GM18861 (cell line): ENCODE measurements at regions not wholly inside any gene's neighbourhood (a gene's known extent, or its start where the extent isn't known, plus 50 kb on each side); places are given as distances from the start of the nearest gene placed in this dataset.

Experiments used
- ATAC-seq: cut with Tn5 transposase; IDR thresholded peaks from one replicate; pipeline ENCODE4 v1.9.1; 2021; ENCODE audit not compliant: unreplicated experiment

DNA sequence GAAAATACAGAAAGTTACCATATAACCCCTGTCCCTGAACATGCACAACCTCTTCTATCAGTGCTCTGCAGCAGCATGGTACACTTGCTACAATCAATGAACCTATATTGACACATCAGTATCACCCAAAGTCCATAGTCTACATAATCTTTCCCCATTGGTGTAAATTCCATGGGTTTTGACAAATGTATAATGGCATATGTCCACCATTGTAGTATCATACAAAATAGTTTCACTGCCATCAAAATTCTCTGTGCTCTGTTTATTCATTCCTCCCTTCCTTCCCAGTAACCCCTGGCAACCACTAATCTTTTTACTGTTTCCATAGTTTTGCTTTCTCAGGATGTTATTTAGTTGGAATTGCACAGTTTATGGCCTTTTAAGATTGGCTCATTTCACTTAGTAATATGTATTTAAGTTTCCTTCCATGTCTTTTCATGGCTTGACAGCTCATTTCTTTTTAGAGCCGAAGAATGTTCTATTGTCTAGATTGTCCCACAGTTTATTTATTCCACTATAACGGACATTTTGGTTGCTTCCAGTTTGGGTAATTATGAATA is 1707.0 kb downstream of the EFNA5 start:
- ATAC-seq, result no peak

DNA sequence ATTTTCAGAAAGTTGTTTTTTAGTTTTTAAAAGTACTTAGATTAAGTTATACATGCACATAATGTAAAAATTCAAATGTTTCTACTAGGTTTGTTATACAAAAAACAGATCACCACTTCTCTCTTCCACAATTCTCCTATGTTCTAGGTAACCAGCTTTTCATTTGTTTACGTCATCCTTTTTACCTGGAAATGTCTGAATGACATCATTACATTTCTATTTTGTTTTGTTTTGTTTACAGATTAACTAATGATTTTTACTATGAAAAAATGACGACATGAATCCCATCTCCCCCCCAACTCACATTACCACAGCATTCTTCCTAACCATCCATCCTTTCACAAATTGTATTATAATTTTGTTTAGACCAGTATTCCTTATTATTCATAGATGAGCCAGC is 1709.2 kb downstream of the EFNA5 start:
- ATAC-seq, result no peak

DNA sequence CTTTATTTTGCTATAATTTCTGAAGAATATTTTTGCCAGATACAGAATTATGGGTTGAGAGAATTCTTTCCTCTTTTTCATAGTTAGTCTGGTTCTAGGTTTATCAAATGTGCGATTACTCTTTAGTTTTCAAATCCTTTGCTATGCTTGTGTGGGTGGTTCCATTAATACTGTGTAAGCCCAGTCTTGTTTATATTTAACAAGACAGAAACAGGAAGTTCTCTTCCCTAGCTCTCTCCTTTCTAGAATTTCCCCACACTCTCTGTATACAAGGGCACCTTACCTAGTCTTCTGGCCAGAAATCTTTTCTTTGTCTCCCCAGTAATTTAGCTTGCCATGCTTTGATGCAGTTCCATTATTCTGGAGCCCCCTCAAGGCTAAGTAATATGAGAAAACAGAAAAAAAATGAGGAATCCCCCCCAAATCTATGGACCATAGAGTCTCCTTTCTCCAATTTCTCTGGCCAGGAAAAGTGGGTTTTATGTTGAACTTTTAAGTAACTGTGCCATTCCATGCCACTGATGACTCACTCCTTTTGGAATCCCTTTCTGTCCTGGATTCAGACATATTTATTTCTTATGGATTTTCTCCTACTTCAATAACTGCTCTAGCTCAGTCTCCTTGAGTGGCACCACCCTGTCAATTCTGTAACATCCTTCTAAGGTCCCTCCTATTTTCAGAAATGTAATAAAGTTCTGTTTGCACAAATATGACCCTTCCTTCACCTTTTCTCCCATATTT is 1714.1 kb downstream of the EFNA5 start:
- ATAC-seq, result no peak

DNA sequence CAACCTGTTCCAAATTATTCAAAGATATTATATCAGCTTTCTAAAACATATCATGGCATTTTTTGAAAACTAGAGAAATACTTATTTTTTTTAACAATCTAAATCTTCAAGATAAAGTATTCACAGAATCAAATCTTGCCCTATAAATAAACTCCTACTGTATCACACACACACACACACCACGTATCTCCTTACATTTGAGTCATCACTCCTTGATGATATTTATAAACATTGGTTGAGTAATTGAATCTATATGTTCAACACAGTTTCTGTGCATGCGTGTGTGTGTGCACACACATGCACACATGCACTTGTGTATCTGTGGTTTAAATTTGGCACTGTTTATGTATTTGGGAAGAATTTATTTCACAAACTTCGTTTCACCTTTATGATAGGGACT is 1716.4 kb downstream of the EFNA5 start:
- ATAC-seq, result no peak

DNA sequence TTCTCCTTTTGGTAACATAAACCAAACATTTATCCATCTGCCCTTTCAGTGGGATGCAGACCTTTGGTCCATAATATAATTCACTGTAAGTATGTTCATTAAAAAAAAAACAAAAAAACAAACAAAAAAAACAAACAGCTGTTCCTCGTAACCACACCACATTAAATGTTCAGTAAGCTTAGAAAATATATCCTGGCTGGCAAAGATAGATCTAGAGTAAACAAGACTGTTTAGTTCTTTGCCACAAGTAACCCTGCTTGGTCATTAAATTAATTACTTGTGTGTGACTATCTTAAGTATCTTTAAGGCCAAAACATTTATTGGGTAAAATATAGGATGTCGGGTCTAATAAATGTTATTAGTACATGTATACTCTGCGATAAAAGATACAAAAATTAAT is 1717.1 kb downstream of the EFNA5 start:
- ATAC-seq, result no peak

DNA sequence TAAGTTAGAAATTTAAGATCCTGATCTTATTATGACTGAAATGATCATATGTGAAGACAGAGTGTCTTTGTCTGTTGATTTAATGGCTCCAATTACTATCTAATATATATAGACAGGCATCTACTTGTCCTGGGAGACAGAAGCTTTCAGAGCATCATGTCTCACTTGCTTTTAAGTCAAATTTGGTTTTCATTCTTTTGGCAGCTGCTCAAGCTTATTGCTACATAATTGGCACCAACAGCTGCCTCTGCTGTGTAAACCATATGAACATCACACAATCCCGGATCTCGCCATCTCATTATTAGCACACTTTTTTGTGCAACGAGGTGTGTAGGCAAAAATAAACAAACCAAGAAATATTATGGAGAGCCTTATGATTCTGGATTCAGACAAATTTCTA is 1717.9 kb downstream of the EFNA5 start:
- ATAC-seq, result no peak

DNA sequence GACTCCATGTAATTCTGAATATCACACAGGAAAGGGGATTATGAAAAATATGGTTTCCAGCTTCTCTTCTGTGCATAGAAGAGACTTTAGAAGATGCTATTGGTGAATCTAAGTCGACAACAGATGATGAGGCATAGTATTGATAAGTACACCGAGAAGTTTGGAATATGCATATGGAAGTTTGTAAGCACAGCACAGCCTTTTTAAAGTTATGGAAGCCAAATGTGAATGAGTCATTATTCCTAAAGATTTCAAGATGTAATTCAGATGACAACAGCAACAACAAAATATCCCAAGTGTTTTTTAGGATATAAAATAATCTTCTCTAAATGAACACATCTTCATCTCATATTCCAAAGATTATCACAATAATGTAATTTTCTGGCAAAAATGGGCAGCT is 1723.3 kb downstream of the EFNA5 start:
- ATAC-seq, result no peak

DNA sequence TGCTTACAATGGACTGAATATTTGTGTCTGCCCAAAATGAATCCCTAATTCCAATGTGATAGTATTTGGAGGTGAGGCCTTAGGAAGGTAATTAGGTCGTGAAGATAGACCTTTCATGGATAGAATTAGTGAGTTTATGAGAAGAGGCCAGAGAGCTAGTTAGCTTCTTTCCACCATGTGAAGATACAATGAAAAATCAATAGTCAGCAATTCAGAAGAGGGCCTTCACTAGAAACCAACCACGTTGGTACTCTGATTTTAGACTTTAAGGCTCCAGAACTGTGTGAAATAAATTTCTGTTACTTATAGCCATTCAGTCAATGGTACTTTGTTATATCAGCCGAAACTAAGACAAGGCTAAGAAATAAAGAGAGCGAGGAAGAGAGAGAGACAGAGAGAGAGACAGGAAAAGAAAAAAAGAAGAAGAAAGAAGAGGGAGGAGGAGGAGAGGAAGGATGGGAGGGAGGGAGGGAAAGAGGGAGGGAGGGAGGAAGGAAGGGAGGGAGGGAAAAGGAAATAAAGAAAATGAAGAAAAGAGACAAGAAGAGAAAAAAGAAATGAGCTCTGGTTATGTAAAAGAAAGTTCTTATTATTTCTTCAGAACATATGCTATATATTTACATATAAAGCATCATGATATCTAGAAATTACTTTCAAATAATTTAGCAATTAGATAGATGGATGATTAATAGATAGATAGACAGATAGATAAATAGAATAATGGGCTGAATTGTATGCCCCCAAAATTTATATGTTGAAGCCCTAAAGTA is 1725.3 kb downstream of the EFNA5 start:
- no peak for ATAC-seq

DNA sequence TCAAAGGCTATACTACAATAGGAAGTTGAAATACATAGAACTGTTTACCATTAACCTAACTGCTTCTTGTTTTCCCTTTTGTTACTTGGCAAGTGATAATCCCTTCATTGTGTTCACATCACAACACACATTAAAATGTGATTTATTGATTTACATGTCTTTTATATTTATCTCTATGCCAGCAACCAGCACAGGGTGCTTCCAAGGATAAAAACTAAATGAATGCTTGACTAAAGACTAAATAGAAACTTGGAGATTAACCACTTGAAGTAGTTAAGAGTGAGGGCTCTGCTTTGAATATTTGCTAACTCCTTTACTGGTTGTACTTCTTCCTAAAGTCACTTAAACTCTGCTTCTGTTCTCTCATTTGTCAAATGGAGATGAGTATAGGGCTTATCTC is 1730.6 kb downstream of the EFNA5 start:
- no peak for ATAC-seq

DNA sequence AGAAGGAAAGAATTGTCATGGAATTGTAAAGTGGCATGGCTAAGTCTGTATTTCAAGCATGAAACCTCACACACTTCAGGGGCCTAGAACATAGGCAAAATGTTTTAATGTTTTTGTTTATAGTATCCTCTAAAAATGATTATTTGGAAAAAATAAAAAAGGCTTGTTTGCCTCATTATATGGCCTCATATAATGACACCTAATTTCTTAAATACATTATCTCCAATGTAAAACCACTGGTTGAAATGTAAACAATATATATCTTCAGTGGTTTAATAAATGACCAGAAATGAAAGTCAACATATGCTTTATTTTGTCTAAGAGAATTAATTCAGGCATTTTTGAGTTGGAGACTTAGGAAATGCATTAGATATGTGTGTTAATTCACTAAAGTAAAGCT is 1736.6 kb downstream of the EFNA5 start:
- no peak for ATAC-seq

DNA sequence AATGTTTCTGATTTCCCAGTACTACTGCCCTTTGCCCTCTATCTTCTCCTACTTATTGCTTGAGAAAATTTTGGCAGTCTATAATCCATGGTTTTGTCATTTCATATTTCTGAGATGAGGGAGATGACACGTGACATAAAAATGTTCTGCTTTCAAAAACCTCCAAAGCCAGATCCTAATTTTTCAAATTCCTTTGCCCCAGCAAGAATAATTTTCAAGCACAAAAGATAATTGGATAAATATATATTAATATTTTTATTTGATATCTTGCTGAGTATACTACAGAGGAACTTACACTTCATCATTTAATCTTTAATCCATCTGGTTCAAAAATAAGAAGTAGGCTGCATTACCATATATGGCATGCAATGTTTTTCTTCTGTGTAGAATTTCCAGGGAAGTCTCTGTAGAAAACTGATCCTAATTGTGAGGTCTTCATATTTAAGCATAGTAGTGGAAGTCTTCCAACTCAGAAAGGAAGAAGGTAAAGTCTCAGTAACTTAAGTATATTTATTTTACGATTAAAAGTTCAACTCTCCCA is 1738.8 kb downstream of the EFNA5 start:
- ATAC-seq, result no peak

DNA sequence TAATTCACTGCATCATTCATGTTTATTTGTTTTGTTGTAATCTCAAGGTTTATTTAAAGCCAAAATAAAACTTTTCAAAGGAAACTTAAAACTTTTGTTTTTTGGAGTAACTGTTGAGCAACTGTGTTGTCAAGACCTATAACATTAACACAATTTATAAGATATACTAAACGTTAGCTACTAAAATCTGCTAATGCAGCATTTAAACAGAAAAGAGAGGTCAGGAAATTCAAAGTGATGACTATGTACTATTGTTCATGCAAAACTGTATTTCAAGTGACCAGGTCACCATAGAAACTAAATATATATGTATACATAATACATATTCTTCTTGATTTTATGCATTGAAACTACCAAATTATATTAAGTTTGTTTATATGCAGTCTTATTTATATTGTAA is 1740.9 kb downstream of the EFNA5 start:
- no peak for ATAC-seq

DNA sequence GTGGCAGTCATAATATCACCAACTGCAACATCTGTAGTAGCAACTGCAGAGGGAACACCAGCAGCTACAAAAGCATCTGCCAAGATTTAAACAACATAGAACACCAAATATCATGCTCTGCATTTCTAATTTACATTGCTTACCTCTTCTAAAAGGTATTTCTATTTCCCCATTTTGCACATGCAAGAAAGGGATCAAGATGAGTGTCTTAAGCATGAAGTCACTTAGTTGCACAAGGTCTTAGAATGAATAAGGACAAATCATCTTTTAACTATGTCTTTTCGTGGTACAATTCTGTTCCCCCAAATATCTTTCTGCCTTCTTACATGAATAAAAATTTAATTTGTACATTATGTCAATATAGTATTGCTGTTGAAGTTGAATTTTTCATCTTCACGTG is 1746.4 kb downstream of the EFNA5 start:
- no peak for ATAC-seq

DNA sequence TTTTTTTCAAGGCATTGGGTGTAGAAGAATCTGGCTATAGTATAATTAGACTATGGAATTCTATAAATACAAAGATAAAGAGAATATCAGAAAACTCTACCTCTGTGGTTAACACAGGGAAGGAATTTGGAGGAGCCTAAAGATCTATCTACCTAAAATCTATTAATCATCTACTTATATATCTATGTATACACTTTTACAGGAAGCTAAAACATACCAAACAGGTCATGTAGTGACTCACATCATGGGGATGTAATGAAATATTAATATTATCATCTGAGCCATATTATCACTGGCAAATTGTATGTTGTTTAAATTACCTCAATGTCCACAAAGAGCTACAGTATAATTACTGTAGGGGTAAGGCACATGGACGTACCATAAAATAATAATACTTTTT is 1748.2 kb downstream of the EFNA5 start:
- ATAC-seq, result no peak

DNA sequence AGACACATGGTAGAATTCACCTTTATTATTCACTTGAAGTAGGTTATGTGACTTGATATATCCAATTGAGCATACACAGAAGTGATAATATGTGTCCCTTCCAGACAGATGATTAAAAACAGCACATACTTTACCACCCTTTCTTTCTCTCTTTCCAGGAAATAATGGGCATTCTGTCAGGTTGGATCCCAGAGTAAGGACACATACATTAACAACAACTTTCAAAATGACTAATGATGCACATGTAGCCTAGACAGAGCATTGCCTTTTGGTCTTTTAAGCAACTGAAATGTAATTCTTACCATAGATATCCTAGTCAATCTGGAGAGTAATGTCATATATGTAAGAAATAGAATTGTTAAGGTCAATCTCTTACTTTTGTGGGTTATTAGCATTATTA is 1748.7 kb downstream of the EFNA5 start:
- ATAC-seq, result no peak

DNA sequence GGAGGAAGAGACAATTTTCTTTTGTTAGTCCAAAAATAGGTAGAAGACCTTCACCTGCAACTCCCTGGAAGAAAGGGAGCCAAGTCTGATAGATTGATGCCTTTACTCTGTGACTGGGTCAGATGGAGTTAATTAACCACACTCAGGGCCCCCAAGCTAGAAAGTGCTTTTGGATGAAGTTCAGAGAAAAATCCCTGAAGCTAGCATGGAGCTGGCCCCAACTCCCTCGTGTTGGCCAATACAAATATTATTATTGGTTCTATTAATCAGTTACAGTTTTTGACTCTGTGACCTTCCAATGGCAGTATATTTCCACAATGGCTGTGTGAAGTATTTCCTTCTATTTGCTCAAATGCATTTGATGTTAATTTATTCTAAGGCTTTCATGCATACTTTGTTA is 1753.5 kb downstream of the EFNA5 start:
- ATAC-seq, result no peak

DNA sequence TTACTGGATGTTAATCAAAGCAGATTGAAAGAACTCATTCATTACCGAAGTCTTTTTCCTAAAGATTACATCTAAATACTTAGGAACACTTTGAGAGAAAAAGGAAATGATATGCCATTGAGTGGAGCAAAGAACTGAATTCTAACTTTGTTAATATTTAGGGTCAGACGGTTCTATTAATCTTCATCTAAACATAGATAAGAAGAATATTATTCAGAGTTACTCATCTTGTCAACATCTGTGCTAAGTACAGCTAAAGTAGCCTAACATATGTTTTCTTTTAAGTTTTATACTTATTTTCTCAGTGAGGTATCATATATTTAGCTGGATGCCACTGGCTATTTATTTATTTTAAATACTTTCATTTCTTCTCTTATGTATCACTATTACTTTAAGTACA is 1763.7 kb downstream of the EFNA5 start:
- no peak for ATAC-seq

DNA sequence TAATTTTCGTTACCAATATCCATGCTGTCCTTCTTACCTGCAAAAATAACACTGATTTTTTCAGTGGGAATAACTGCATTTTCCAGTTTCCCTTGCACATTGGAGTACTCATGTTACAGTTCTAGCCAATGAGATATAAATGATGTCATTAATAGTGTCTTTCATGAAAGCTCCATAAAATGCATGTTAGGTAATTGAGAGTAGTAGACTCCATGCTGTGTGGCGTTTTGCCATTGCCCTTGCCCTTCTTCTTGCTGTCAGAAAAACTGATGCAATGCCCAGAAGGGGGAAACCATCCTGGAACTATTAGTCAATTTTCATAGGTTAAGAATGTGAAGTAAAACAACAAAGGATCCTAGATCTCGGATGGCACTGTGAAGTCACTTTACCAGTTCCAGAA is 1765.3 kb downstream of the EFNA5 start:
- ATAC-seq, result no peak

DNA sequence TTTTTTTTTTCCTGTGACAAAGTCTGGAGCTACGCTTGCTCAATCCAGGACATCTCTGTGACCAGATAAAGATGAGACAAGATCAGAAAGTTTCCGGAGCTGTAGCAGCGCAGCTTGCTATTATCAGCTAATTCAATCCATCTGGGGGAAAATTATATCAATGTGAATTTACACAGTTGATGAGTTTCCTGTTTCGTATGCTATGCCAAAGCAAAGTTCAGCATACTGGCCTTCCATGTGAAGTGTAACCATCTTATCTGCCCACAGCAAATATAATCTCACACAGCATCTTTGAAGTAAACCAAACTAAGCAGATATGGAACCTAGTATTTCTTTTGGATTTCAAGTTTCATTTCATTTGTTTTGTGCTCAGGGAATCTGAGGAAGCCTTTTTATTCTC is 1767.7 kb downstream of the EFNA5 start:
- ATAC-seq, result no peak

DNA sequence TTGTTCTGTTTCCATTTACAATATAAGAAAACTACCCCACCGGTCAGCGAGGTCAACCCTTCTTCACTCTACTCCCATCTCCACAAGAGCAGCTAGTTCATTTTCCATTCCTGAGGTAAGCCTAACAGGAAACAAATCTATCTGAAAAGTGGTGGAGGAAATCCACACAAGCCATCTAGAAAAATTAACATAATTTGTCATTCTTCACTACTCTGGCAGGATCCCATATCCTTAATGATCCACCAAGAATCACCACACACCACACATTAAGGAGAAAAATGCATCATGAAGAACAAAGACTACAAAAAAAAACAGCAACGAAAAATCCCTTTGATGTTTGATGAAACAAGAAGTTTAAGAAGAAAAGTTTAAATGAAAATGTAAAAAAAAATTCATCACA is 1771.0 kb downstream of the EFNA5 start:
- no peak for ATAC-seq

DNA sequence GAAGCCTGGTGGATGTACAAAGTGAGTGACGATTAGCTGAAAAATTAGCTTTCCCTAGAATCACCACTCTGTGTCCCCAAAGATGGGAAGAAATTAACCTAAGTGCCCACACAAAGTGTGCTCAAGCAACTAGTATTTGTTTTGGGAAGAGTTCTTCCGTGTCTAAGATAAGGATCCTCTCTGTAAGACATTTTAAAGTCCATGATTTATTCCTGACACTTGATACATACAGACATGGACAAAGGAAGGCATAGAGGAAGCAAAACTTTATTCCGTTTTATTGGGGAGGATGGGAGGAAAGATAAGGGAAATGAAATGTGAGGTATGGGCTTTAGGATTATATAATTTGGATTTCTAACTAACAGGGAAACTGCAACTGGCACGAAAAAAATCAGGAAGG is 1772.6 kb downstream of the EFNA5 start:
- no peak for ATAC-seq

DNA sequence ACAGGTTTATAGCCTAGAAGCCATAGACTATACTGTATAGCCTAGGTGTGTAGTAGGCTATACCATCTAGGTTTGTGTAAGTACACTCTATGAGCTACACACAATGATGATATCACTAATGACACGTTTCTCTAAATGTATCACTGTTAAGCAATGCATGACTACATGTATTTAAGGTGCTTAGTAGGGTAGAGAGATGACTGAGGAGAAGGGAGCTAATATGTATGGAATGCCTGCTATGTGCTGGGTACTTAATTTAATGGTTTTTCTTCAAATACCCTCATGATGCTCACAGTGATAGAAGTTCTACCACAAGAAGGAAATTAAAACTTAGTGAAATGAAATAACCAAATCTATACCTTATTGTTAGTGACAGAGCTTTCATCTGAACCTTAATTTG is 1785.5 kb downstream of the EFNA5 start:
- no peak for ATAC-seq
